GM21786 (cell line): ENCODE measurements at regions not wholly inside any gene's neighbourhood (a gene's known extent, or its start where the extent isn't known, plus 50 kb on each side); places are given as distances from the start of the nearest gene placed in this dataset.

Experiments used
- ATAC-seq: cut with Tn5 transposase; IDR thresholded peaks from one replicate; pipeline ENCODE4 v1.9.1; 2021; ENCODE audit not compliant: unreplicated experiment

GRCh38 chr13:107231944-107232343 lies 664.0 kb upstream of the ARGLU1 start:
- ATAC-seq: no peak

GRCh38 chr13:107223867-107224266 lies 655.9 kb upstream of the ARGLU1 start:
- no peak for ATAC-seq

- no peak for ATAC-seq
Measured at GRCh38 chr13:107222597-107222996, 654.7 kb upstream of the ARGLU1 start.

- no peak for ATAC-seq
Measured at GRCh38 chr13:107220245-107220644, 652.3 kb upstream of the ARGLU1 start.

- ATAC-seq: no peak
Measured at GRCh38 chr13:107217251-107217650, 649.3 kb upstream of the ARGLU1 start.

- ATAC-seq: no peak
Measured at GRCh38 chr13:107216046-107216755, 648.3 kb upstream of the ARGLU1 start.

GRCh38 chr13:107211073-107211472 lies 643.1 kb upstream of the ARGLU1 start:
- peak; percentile 98 for ATAC-seq

GRCh38 chr13:107210723-107211030 lies 642.7 kb upstream of the ARGLU1 start:
- no peak for ATAC-seq

GRCh38 chr13:107209824-107210722 lies 642.1 kb upstream of the ARGLU1 start:
- ATAC-seq: no peak

GRCh38 chr13:107208889-107209288 lies 641.0 kb upstream of the ARGLU1 start:
- no peak for ATAC-seq

GRCh38 chr13:107205318-107206104 lies 637.6 kb upstream of the ARGLU1 start:
- ATAC-seq: peak; percentile 97

- no peak for ATAC-seq
Measured at GRCh38 chr13:107203146-107203847, 635.4 kb upstream of the ARGLU1 start.

GRCh38 chr13:107202371-107203023 lies 634.6 kb upstream of the ARGLU1 start:
- no peak for ATAC-seq

- no peak for ATAC-seq
Measured at GRCh38 chr13:107200491-107200890, 632.6 kb upstream of the ARGLU1 start.

GRCh38 chr13:107192289-107192688 lies 624.4 kb upstream of the ARGLU1 start:
- no peak for ATAC-seq

GRCh38 chr13:107190065-107190464 lies 622.1 kb upstream of the ARGLU1 start:
- ATAC-seq: no peak

GRCh38 chr13:107185889-107186288 lies 618.0 kb upstream of the ARGLU1 start:
- no peak for ATAC-seq

- no peak for ATAC-seq
Measured at GRCh38 chr13:107170270-107170931, 602.5 kb upstream of the ARGLU1 start.

- ATAC-seq: no peak
Measured at GRCh38 chr13:107157271-107157670, 589.3 kb upstream of the ARGLU1 start.

GRCh38 chr13:107144432-107144831 lies 576.5 kb upstream of the ARGLU1 start:
- ATAC-seq: no peak
